GM13977 (cell line): ENCODE measurements at regions not wholly inside any gene's neighbourhood (a gene's known extent, or its start where the extent isn't known, plus 50 kb on each side); places are given as distances from the start of the nearest gene placed in this dataset.

Source experiments
- DNase-seq: peaks from one replicate; pipeline ENCODE4 v3.0.0; 2012; ENCODE audit warnings: low spot score
- in situ Hi-C: fragments of 300-500 bp; cut with MboI; formaldehyde crosslinking; loops from one replicate; pipeline ENCODE4 v1.12.0; 2022; ENCODE audit warnings: low sequenced_read_pairs, low pct_unique_long_range_greater_than_20kb, mixed read lengths, inconsistent platforms; ENCODE audit not compliant: unreplicated experiment
- TF ChIP-seq, protein P1 (sequence below): IDR thresholded peaks from 2 replicates; pipeline ENCODE4 v1.5.1; 2012; ENCODE audit warnings: mild to moderate bottlenecking, control low read depth; ENCODE audit not compliant: insufficient read depth; ENCODE audit errors: extremely low read depth, missing control alignments

DNA sequence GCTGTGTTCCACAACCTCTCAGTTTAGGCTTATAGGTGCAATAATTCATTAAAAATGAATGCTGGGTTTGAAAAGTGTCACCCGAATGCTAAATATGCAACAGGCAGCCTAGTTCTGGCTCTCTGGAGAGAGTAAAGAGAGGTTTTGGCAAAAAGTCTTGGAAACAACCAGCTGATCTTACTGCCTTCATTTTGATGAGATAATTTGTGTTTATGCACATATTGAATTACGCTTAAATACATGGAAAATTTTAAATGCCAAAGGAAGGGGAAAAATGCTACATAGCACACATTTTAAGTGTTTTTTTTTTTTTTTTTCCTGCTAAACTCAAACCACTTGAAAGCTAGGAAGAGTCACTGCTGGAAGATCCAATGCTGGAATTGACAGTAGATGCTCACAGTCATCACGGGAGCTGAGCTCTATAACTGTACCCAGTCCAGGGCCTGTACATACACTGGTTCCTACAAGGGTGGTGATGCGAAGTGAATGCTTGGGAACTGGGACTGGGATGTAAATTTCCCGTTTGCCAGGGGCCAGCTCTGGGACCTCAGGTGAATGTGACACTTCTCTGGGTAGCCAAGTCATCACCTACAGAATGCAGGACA is 151.5 kb downstream of the PFKFB3 start:
- DNase-seq = no peak
- in situ Hi-C loops = no loop called here
- TF ChIP-seq, protein P1, sequence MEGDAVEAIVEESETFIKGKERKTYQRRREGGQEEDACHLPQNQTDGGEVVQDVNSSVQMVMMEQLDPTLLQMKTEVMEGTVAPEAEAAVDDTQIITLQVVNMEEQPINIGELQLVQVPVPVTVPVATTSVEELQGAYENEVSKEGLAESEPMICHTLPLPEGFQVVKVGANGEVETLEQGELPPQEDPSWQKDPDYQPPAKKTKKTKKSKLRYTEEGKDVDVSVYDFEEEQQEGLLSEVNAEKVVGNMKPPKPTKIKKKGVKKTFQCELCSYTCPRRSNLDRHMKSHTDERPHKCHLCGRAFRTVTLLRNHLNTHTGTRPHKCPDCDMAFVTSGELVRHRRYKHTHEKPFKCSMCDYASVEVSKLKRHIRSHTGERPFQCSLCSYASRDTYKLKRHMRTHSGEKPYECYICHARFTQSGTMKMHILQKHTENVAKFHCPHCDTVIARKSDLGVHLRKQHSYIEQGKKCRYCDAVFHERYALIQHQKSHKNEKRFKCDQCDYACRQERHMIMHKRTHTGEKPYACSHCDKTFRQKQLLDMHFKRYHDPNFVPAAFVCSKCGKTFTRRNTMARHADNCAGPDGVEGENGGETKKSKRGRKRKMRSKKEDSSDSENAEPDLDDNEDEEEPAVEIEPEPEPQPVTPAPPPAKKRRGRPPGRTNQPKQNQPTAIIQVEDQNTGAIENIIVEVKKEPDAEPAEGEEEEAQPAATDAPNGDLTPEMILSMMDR = no peak

DNA sequence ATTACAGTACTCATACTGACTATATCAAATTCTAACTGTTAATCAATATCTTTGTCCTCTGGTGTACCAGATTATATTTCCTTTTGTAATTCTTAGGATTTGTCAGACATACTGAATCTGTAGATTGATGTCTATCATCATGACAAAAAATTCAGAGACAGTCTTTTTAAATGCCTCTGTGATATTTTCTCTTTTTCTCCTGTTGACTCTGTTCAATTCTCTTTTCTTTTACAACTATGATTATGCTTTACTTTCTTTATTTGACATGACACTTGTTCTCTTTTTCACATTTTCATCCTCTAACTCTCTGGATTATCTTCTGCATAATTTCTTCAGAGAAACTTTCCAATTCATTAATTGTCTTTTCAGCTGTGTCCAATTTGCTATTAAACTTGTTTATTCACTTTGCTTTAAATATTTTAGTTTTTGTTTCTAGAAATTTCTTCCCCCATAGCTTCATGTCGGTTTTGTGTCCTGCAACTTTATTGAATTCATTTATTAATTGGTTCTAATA is 153.6 kb downstream of the PFKFB3 start:
- in situ Hi-C loops = no loop called here
- TF ChIP-seq, protein P1 = no peak
- no peak for DNase-seq

DNA sequence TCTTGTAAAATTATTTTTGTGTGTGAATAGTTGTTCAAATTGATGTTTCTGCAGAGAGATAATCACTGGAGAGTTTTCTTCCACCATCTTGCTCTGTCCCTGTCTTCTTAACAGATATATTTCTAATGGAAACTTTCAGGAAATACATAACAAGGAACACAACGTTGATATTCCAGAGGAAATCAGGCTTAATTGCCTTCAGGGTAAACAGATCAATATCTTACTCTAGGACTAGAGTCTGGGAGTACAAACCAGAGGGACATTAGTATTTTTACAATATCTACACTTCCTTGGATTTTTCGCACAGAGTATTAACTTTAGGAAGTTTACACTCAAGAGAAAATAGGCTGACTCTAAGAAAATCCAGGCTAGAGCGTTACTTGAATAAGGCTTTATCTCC is 159.1 kb downstream of the PFKFB3 start:
- TF ChIP-seq, protein P1 = no peak
- DNase-seq = no peak
- in situ Hi-C loops = no loop called here

DNA sequence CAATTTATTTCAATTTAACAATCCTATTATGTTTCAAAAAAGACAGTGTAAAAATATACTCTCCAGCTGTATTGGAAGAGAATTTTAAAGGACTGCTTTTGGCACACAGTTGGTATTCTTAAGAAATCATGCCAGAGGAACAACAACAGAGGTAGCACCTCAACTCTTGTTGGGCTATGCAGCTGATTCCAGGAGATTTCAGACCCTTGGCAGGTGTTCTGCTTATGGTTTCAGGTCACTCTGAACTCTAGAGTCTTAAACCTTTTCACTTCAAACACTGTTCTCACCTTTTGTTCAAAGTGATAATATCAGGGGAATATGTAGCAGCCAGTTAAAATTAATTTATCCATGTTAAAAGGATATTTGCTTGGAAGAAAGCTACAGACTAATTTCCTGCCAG is 160.1 kb downstream of the PFKFB3 start:
- in situ Hi-C loops = no loop called here
- TF ChIP-seq, protein P1 = no peak

DNA sequence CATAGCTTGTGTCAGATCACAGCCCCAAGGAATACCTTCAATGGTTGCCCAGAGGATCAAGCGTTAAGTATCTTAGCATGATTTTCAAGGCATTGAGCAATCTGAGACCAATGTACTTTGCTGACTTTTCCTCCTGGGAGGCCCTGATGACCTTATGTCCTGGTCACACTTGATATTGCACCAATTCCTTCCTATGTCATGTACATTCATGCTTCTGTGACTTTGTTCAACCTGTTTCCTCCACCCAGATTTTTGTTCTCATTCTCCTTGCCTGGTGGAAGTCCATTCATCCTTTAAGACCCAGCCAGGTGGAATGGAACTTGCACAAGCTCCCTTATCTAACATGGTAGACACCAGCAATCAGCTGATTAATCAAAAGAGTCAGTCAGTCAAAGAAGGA is 160.8 kb downstream of the PFKFB3 start:
- DNase-seq = no peak
- TF ChIP-seq, protein P1 = no peak
- in situ Hi-C loops = no loop called here

More for the DNA sequence above, 160.1 kb downstream of the PFKFB3 start:
- no peak for DNase-seq

DNA sequence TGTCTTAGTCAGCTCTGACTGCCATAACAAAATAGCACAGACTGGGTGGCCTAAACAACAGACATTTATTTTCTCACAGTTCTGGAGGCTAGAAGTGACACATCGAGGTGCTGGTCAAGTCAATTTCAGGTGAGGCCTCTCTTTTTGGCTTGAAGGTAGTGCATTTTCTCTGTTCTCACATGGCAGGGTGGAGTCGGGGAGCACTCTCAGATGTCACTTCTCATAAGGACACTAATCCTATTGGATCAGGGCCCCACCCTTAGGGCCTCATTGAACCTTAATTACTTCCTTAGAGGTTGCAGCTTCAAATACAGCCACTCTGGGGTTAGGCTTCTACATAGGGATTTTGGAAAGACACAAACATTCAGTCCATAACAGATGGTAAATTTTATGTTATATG is 161.6 kb downstream of the PFKFB3 start:
- DNase-seq = no peak
- in situ Hi-C loops = no loop called here
- TF ChIP-seq, protein P1 = no peak
